ENCODE measurements at regions not wholly inside any gene's neighbourhood (a gene's known extent, or its start where the extent isn't known, plus 50 kb on each side); places are given as distances from the start of the nearest gene placed in this dataset.

DNA sequence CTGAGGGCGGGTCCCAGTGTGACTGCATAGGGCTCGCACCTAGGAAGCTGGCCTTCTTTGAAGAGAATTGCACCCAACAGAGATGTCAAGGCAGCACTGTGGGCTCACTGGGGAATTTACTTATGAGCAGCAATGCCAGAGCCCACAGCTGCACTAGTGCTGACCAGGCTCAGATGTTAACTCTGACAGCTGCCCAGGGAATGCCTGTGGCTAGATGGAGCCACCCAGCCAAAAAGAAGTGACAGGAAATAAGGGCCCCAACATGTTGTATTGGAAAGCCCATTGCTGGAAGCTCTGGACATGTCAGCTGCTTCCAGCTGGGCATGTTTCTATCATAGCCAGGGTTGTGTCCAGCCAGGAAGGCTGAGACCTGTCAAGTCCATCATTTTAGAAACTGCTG is 90.9 kb upstream of the ZNF280D start:
- no peak overlapping the region for H3K4me3 ChIP-seq (ENCODE audit: control insufficient read depth, low read depth, low read length)
- DNase-seq (ENCODE audit: low read depth) = no peak
- TF ChIP-seq, protein P1, sequence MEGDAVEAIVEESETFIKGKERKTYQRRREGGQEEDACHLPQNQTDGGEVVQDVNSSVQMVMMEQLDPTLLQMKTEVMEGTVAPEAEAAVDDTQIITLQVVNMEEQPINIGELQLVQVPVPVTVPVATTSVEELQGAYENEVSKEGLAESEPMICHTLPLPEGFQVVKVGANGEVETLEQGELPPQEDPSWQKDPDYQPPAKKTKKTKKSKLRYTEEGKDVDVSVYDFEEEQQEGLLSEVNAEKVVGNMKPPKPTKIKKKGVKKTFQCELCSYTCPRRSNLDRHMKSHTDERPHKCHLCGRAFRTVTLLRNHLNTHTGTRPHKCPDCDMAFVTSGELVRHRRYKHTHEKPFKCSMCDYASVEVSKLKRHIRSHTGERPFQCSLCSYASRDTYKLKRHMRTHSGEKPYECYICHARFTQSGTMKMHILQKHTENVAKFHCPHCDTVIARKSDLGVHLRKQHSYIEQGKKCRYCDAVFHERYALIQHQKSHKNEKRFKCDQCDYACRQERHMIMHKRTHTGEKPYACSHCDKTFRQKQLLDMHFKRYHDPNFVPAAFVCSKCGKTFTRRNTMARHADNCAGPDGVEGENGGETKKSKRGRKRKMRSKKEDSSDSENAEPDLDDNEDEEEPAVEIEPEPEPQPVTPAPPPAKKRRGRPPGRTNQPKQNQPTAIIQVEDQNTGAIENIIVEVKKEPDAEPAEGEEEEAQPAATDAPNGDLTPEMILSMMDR (IDR thresholded peaks at IDR 0.05; ENCODE audit: control insufficient read depth, insufficient read depth, low read depth, low read length, missing control alignments) = no peak

DNA sequence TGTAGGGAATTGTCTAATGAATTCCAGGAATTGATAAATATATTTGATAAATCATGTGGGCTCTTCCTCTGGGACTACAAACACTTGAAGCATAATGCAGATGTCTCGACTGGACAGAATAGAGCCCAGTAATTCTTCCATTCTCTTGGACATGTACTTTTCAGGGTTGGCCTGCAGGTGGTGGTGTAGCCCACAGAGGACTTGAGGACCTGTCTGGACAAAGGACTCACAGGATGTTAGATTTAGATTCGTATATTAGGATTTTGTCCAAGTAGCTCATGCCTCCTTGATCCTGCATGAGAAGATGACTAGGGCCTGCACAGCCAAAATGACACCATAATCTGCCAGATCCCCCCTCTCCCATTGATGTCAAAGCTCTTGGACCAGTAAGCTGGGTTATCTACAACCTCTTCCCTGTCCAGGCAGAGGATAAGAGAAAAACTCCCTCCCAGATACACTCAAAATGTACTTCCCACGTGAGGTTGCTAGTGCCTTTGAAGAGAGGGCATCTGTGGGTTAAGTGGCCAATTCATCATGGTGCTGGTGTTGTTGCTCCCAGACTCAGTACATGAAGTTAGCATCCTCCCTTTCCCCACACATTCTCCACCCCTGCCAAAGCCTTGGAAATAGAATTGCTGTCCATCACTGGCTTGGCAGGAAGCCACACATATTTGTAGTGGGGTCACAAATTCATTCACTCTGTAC is 88.6 kb upstream of the ZNF280D start:
- TF ChIP-seq, protein P1 (IDR thresholded peaks at IDR 0.05; ENCODE audit: control insufficient read depth, insufficient read depth, low read depth, low read length, missing control alignments) = peak; percentile 82
- DNase-seq (ENCODE audit: low read depth) = peak; percentile 35
- H3K4me3 ChIP-seq (ENCODE audit: control insufficient read depth, low read depth, low read length) = no peak overlapping the region

DNA sequence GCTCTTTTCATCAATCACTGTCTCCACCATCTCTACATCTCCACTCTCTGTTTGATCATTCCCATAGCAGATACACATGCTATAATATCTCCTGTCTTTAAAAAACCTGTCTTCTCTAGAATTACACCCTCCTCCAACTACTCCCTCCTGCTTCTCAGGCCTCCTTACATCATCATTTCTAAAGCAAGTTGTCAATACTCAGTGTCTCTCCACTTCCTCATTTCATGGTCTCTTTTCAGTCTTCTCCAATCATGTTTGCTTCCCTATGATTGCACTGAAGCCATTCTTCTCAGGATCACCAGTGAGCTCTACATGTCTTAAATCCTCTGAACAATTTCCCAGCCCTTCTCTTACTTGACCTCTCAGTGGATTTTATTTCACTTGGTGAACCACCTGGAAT is 87.0 kb upstream of the ZNF280D start:
- H3K4me3 ChIP-seq (ENCODE audit: control insufficient read depth, low read depth, low read length) = no peak overlapping the region
- no peak for DNase-seq (ENCODE audit: low read depth)
- TF ChIP-seq, protein P1 (IDR thresholded peaks at IDR 0.05; ENCODE audit: control insufficient read depth, insufficient read depth, low read depth, low read length, missing control alignments) = no peak

DNA sequence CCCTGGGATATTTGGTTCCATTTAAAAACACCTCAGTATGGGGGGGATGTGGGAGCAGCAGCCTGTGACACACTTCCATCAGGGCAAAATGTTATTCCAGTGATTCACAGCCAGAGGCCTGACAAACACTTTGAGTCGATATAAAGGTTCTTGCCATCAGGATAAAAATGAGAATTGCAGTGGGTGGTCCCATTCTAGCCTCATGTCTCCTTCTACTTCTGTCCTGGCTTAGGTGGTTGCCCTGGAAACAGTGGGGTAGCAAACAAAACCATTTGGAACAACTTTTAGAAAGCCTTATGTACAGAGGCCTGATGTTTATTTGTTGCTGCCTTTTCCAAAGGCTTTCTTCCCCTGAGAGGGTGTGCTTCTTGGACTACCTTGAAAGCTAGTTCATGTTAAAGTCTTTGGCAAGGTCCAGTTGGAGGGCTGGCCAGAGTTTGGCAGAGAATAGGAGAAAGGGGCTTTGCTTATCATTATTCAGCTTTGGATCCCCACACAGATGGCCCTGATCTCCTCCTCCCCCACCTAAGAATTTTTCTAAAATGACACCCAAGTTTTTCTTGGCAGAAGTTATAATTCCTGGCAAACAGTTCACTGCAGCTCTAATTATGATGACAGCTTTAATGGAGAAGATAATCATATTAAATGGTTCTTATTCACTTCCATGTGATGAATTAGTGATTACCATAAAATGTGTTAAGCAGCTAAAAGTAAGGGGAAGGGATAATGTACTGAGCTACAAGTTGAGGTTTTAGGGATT is 84.2 kb upstream of the ZNF280D start:
- DNase-seq (ENCODE audit: low read depth) = no peak
- TF ChIP-seq, protein P1 (IDR thresholded peaks at IDR 0.05; ENCODE audit: control insufficient read depth, insufficient read depth, low read depth, low read length, missing control alignments) = no peak
- H3K4me3 ChIP-seq (ENCODE audit: control insufficient read depth, low read depth, low read length) = no peak overlapping the region

DNA sequence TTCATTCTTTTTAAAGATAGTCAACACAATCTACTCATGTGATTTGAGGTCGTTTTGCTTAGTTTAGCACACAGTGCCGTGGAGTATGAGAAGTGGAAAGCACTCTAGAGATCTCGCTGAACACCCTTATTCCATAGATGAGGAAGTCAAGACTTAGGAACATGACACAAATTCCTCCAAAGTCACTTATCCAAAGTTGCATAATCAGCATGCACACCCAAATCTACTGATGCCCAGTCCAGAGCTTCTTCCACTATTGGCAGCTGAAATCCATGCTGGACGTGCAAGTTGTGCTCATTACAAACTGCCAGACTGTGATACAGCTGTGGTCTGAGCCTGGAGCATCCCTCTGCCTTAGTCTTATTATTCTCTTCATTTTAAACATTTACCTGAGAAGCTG is 83.5 kb upstream of the ZNF280D start:
- no peak for DNase-seq (ENCODE audit: low read depth)
- TF ChIP-seq, protein P1 (IDR thresholded peaks at IDR 0.05; ENCODE audit: control insufficient read depth, insufficient read depth, low read depth, low read length, missing control alignments) = no peak
- no peak overlapping the region for H3K4me3 ChIP-seq (ENCODE audit: control insufficient read depth, low read depth, low read length)

DNA sequence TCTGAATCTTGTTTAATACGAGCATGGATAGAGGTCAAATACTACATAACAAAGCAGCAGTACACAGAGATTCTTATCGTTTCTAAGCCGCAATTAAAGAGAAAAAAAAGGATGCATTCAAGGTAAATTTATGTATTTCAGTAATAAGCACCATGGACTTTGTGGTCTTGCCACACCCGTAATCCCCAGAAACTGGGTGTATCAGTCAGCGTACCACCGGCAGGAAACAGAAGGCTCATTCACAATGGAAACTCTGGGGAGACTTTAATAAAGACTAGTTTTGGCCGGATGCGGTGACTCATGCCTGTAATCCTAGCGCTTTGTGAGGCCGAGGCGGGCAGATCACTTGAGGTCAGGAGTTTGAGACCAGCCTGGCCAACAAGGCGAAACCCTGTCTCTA is 81.9 kb upstream of the ZNF280D start:
- no peak overlapping the region for H3K4me3 ChIP-seq (ENCODE audit: control insufficient read depth, low read depth, low read length)
- TF ChIP-seq, protein P1 (IDR thresholded peaks at IDR 0.05; ENCODE audit: control insufficient read depth, insufficient read depth, low read depth, low read length, missing control alignments) = no peak
- DNase-seq (ENCODE audit: low read depth) = no peak

Data from AG09309 (cell line).